Mesenchymal stem cell (in vitro differentiated cells and primary cell): ENCODE measurements at regions not wholly inside any gene's neighbourhood (a gene's known extent, or its start where the extent isn't known, plus 50 kb on each side); places are given as distances from the start of the nearest gene placed in this dataset.

ENCODE experiments used
- DNase-seq: peaks from one replicate; pipeline ENCODE4 v3.0.0-alpha.2; 2013
- H2AFZ ChIP-seq: one replicate; pipeline ENCODE4 v1.6.1; 2013; ENCODE audit warnings: low read depth, mild to moderate bottlenecking, control low read depth, inconsistent platforms, low read length, moderate library complexity
- H2AK5ac ChIP-seq: 2 replicates; pipeline ENCODE4 v1.6.1; 2013; ENCODE audit warnings: low read length, moderate library complexity, mild to moderate bottlenecking, inconsistent platforms; ENCODE audit not compliant: severe bottlenecking
- H2BK120ac ChIP-seq: one replicate; pipeline ENCODE4 v1.6.1; 2013; ENCODE audit warnings: low read depth, mild to moderate bottlenecking, inconsistent platforms, low read length, moderate library complexity
- H2BK12ac ChIP-seq, 2 experiments: one replicate each; pipeline ENCODE4 v1.6.1; 2013; ENCODE audit warnings: inconsistent platforms in 2 of 2, low read length in 2 of 2, mild to moderate bottlenecking in 2 of 2, moderate library complexity in 2 of 2, control low read depth in 1 of 2
- H2BK15ac ChIP-seq: one replicate; pipeline ENCODE4 v1.6.1; 2013; ENCODE audit warnings: mild to moderate bottlenecking, low read depth, inconsistent platforms; ENCODE audit not compliant: poor library complexity, severe bottlenecking
- H2BK5ac ChIP-seq: 2 replicates; pipeline ENCODE4 v1.6.1; 2013; ENCODE audit warnings: low read depth, mild to moderate bottlenecking, low read length, control low read depth, inconsistent platforms; ENCODE audit not compliant: poor library complexity, severe bottlenecking
- H3K14ac ChIP-seq, 2 experiments: one replicate each; pipeline ENCODE4 v1.6.1; 2013; ENCODE audit warnings: inconsistent platforms in 2 of 2, low read length in 2 of 2, control low read depth in 1 of 2, mild to moderate bottlenecking in 1 of 2, moderate library complexity in 1 of 2
- H3K18ac ChIP-seq, 2 experiments: one replicate each; pipeline ENCODE4 v1.6.1; 2013; ENCODE audit warnings: inconsistent platforms in 2 of 2, low read length in 2 of 2, control low read depth in 1 of 2, low read depth in 1 of 2, mild to moderate bottlenecking in 1 of 2
- H3K23ac ChIP-seq, 2 experiments: one replicate each; pipeline ENCODE4 v1.6.1; 2013; ENCODE audit warnings: inconsistent platforms in 2 of 2, low read length in 2 of 2, mild to moderate bottlenecking in 2 of 2, moderate library complexity in 2 of 2, control low read depth in 1 of 2
- H3K27ac ChIP-seq: 2 replicates; pipeline ENCODE4 v1.5.1; 2013; ENCODE audit warnings: mild to moderate bottlenecking, moderate library complexity, low read length, control low read depth, inconsistent platforms; ENCODE audit not compliant: poor library complexity, severe bottlenecking
- H3K27me3 ChIP-seq, 2 experiments: 2 replicates each; pipeline versions ENCODE4 v1.6.1 to v1.7.0; 2013; ENCODE audit warnings: low read length in 2 of 2, mild to moderate bottlenecking in 2 of 2, moderate library complexity in 2 of 2, control low read depth in 1 of 2, inconsistent platforms in 1 of 2; ENCODE audit not compliant: control insufficient read depth in 1 of 2, insufficient read depth in 1 of 2
- H3K36me3 ChIP-seq, 2 experiments: 2 replicates each; pipeline versions ENCODE4 v1.6.1 to v1.7.0; 2013; ENCODE audit warnings: low read length in 2 of 2, control low read depth in 1 of 2, inconsistent platforms in 1 of 2, low read depth in 1 of 2, mild to moderate bottlenecking in 1 of 2; ENCODE audit not compliant: insufficient read depth in 2 of 2, control insufficient read depth in 1 of 2
- H3K4ac ChIP-seq, 2 experiments: one replicate each; pipeline ENCODE4 v1.6.1; 2013; ENCODE audit warnings: inconsistent platforms in 2 of 2, low read length in 2 of 2, mild to moderate bottlenecking in 2 of 2, moderate library complexity in 2 of 2, control low read depth in 1 of 2, low read depth in 1 of 2
- H3K4me1 ChIP-seq: 2 replicates; pipeline ENCODE4 v1.6.1; 2013; ENCODE audit warnings: low read depth, low read length, control low read depth; ENCODE audit not compliant: control insufficient read depth, insufficient read depth
- H3K4me2 ChIP-seq: 2 replicates; pipeline ENCODE4 v1.6.1; 2013; ENCODE audit warnings: low read length, mild to moderate bottlenecking, inconsistent platforms; ENCODE audit not compliant: poor library complexity, severe bottlenecking
- H3K4me3 ChIP-seq, 2 experiments: 2 replicates each; pipeline versions ENCODE4 v1.5.1 to v1.7.0; 2013; ENCODE audit warnings: low read length in 2 of 2, mild to moderate bottlenecking in 2 of 2, control low read depth in 1 of 2, low read depth in 1 of 2; ENCODE audit not compliant: insufficient read depth in 1 of 2
- H3K79me1 ChIP-seq: replicated peaks from 2 replicates; pipeline ENCODE4 v1.6.1; 2013; ENCODE audit warnings: mild to moderate bottlenecking, control low read depth, low read length, inconsistent platforms; ENCODE audit not compliant: poor library complexity, severe bottlenecking
- H3K9ac ChIP-seq: 2 replicates; pipeline ENCODE4 v1.7.0; 2013; ENCODE audit warnings: mild to moderate bottlenecking, low read length, moderate library complexity
- H3K9me3 ChIP-seq: 2 replicates; pipeline ENCODE4 v1.7.0; 2013; ENCODE audit warnings: mild to moderate bottlenecking, low read length; ENCODE audit not compliant: control insufficient read depth
- H4K8ac ChIP-seq: one replicate; pipeline ENCODE4 v1.6.1; 2013; ENCODE audit warnings: inconsistent platforms, mild to moderate bottlenecking, low read length, moderate library complexity
- H4K91ac ChIP-seq: one replicate; pipeline ENCODE4 v1.6.1; 2013; ENCODE audit warnings: mild to moderate bottlenecking, low read length, inconsistent platforms
- WGBS: methylation state at CpG from one replicate; pipeline ENCODE4 v1.1.7; 2013; ENCODE audit warnings: mixed read lengths; 5-methylcytosine and 5-hydroxymethylcytosine counted together

DNA sequence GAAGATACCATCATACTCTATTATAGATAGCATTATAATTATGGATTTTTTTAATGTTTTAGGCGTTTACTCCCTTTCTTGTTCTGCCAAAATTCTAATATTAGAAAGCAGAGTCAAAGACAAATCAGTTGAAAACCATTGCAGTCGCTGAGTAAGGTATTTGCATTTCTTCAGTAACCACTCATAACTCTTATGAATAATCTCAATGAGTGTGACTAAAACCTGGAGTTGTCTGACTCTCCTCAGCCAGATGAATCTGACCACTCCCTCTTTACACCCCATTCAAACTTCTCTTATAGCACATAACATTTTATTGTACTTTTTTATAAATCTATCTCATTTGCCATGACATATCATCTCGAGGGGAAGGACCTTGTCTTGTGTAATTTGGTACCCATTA lies 1006.5 kb downstream of the DIAPH3 start:
- H4K8ac ChIP-seq = no peak overlapping the region
- no peak overlapping the region for H2AK5ac ChIP-seq
- 89% methylated on average over 2 of the region's 3 CpGs for WGBS
- no peak overlapping the region for H2BK120ac ChIP-seq
- no peak overlapping the region for H3K18ac ChIP-seq
- no peak overlapping the region for H2BK15ac ChIP-seq
- H3K9ac ChIP-seq = no peak overlapping the region
- DNase-seq = no peak
- no peaks in the 10 kb centered on the region for H3K36me3 ChIP-seq
- no peak overlapping the region for H3K14ac ChIP-seq
- peaks cover 13% of the 10 kb centered on the region for H3K9me3 ChIP-seq
- no peak overlapping the region for H3K27ac ChIP-seq
- H2BK12ac ChIP-seq = no peak overlapping the region
- H3K4me2 ChIP-seq = no peak overlapping the region
- no peaks in the 10 kb centered on the region for H3K79me1 ChIP-seq
- H3K4ac ChIP-seq = no peak overlapping the region
- no peak overlapping the region for H3K23ac ChIP-seq
- no peak overlapping the region for H2AFZ ChIP-seq
- H3K27me3 ChIP-seq = no peaks in the 10 kb centered on the region
- H4K91ac ChIP-seq = no peak overlapping the region
- no peak overlapping the region for H3K4me3 ChIP-seq
- H2BK5ac ChIP-seq = no peak overlapping the region
- H3K4me1 ChIP-seq = no peaks in the 10 kb centered on the region

- H2AFZ ChIP-seq = no peak overlapping the region
- H4K91ac ChIP-seq = no peak overlapping the region
- H3K4me1 ChIP-seq = no peaks in the 10 kb centered on the region
- H2BK15ac ChIP-seq = no peak overlapping the region
- H2BK12ac ChIP-seq = no peak overlapping the region
- no peak overlapping the region for H3K23ac ChIP-seq
- H3K79me1 ChIP-seq = no peaks in the 10 kb centered on the region
- no peaks in the 10 kb centered on the region for H3K27me3 ChIP-seq
- no peak overlapping the region for H3K14ac ChIP-seq
- no peak overlapping the region for H2BK5ac ChIP-seq
- no peak overlapping the region for H3K4me3 ChIP-seq
- no peak overlapping the region for H2BK120ac ChIP-seq
- no peak overlapping the region for H3K18ac ChIP-seq
- no peak overlapping the region for H3K4me2 ChIP-seq
- H3K27ac ChIP-seq = no peak overlapping the region
- peak; percentile 16 for DNase-seq
- H4K8ac ChIP-seq = peak overlapping the region; percentile 4
- no peak overlapping the region for H3K4ac ChIP-seq
- no peaks in the 10 kb centered on the region for H3K36me3 ChIP-seq
- H2AK5ac ChIP-seq = no peak overlapping the region
- no peak overlapping the region for H3K9ac ChIP-seq
- H3K9me3 ChIP-seq = peaks cover 8% of the 10 kb centered on the region
Observed at GRCh38 chr13:59166174-59166573, 997.6 kb downstream of the DIAPH3 start.

- 88% methylated on average over 4 of the region's 4 CpGs for WGBS
- no peak overlapping the region for H3K4ac ChIP-seq
- no peak for DNase-seq
Observed at GRCh38 chr13:59172076-59172475, 991.7 kb downstream of the DIAPH3 start.

GRCh38 chr13:59176775-59177174 lies 987.0 kb downstream of the DIAPH3 start:
- WGBS = 97% methylated on average over 3 of the region's 3 CpGs
- H2BK12ac ChIP-seq = no peak overlapping the region
- DNase-seq = no peak

More at GRCh38 chr13:59172076-59172475, 991.7 kb downstream of the DIAPH3 start:
- Histone ChIP-seq H2BK120ac (no peak overlapping the region), H4K8ac (no peak overlapping the region), H3K14ac (no peak overlapping the region), H3K4me3 (no peak overlapping the region), H3K27ac (no peak overlapping the region), H2BK5ac (no peak overlapping the region), H3K36me3 (no peaks in the 10 kb centered on the region), H3K4me1 (no peaks in the 10 kb centered on the region), H3K18ac (no peak overlapping the region), H3K9me3 (peaks cover 2% of the 10 kb centered on the region), H2AK5ac (no peak overlapping the region), H3K23ac (no peak overlapping the region), H2BK15ac (no peak overlapping the region), H2BK12ac (no peak overlapping the region), H3K4me2 (no peak overlapping the region), H3K27me3 (no peaks in the 10 kb centered on the region), H2AFZ (no peak overlapping the region), H4K91ac (no peak overlapping the region), H3K9ac (no peak overlapping the region), H3K79me1 (no peaks in the 10 kb centered on the region)

More at GRCh38 chr13:59176775-59177174, 987.0 kb downstream of the DIAPH3 start:
- no peak overlapping the region for H3K27ac ChIP-seq
- H2BK5ac ChIP-seq = no peak overlapping the region
- H2BK120ac ChIP-seq = no peak overlapping the region
- no peak overlapping the region for H3K9ac ChIP-seq
- H3K18ac ChIP-seq = no peak overlapping the region
- no peak overlapping the region for H3K4ac ChIP-seq
- no peaks in the 10 kb centered on the region for H3K27me3 ChIP-seq
- peak overlapping the region; percentile 6 for H3K4me2 ChIP-seq
- H3K14ac ChIP-seq = no peak overlapping the region
- H2BK15ac ChIP-seq = no peak overlapping the region
- no peaks in the 10 kb centered on the region for H3K79me1 ChIP-seq
- H3K4me1 ChIP-seq = no peaks in the 10 kb centered on the region
- no peaks in the 10 kb centered on the region for H3K9me3 ChIP-seq
- H3K36me3 ChIP-seq = no peaks in the 10 kb centered on the region
- no peak overlapping the region for H4K8ac ChIP-seq
- no peak overlapping the region for H2AFZ ChIP-seq
- H4K91ac ChIP-seq = no peak overlapping the region
- H2AK5ac ChIP-seq = no peak overlapping the region
- no peak overlapping the region for H3K23ac ChIP-seq
- no peak overlapping the region for H3K4me3 ChIP-seq
